OCI-M2 (cell line): ENCODE measurements at regions not wholly inside any gene's neighbourhood (a gene's known extent, or its start where the extent isn't known, plus 50 kb on each side); places are given as distances from the start of the nearest gene placed in this dataset.

Source experiments
- DNase-seq: peaks from one replicate; lab custom pipeline; 2025; ENCODE audit not compliant: unreplicated experiment; lab: John Stamatoyannopoulos, UW

DNA sequence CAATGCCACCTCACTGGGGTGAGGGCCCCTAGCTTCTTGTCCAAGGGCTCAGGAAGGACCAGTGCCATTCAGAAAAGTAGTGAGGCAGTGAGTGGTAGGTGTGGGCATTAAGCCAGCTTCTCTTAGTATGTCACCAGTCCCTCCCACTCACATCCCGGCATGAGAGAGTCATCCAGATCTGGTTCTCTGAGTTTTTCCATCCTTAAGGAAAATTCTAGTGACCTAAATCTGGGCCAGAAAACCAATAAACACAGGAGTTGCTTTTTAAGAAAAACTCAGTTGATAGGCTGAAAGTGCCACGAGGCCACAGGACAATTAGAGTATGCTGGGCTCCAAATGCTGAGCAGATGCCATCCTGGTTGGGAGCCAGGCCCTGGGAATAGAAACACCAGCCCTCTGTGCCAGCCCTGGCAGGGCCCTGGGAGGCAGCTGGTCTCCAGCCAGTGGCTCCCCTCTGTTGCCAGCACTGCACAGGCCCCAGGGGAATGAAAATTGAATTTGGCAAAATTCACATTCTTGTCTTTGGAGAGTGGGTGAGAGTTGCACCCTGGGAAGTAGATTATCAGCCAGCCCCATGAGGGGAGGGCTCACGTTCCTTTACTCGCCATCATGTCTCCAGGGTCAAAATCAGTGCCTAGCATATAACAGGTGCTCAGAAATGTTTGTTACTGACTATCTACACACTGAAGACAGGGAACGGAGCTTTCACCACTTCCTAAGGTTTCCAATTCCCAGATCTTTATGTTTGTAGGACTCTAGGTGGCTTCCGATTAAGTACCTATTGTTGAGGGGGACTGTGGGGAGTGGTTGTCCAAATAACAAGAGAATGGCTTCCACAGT is 52.8 kb downstream of the FAM43A start:
- DNase-seq: no peak

DNA sequence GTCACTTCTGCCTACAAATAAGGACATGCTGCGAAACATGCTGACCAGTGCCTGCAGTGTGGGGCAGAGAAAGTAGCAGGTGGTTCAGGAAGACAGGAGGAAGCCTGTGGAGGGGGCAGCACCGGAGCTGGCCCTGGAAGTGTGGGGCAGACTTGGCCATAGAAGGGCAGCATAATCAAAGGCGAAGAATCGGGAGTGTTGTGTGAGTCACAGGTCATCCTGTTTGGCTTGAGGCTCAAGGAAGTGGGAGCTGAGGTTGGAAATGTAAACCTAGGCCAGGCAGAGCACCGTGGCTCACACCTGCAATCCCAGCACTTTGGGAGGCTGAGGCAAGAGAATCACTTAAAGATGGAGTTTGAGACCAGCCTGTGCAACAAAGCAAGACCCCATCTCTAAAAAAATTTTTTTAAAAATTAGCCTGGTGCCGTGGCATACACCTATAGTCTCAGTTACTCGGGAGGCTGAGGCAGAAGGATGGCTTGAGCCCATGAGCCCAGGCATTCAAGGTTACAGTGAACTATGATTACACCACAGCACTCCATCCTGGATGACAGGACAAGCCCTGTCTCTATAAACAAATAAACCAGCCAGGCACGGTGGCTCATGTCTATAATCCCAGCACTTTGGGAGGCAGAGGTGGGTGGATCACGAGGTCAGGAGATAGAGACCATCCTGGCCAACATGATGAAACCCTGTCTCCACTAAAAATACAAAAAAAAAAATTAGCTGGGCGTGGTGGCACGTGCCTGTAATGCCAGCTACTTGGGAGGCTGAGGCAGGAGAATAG is 54.0 kb downstream of the FAM43A start:
- DNase-seq: no peak

DNA sequence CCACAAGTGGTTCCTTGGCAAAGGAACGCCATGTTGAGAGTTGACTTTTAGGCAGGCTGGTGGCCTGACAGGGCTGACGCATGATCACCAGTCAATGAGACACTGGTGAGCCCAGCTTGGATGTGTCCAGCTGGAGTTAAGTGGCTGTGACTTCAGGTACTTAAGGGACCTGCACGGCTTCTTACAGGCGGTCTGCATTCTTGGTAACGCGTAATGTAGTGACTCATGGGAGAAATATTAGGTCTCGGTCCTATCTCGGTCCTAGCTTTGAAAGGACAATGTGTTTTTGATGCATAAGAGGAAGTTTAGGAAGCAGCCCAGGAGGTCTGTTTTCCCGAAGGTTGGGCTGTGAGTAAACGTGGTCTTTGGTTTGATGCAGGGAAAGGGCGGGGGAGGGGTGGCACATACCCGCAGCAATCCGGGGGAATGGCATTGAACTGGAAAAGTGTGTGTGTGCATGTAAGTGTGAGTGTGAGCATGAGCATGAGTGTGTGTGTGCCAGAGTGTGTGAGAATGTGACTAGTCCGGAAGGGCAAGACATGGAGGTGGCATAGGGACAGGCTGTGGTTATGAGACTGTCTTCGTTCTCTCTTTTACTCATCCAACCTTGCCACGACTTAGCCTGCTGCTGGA is 55.3 kb downstream of the FAM43A start:
- DNase-seq: no peak

DNA sequence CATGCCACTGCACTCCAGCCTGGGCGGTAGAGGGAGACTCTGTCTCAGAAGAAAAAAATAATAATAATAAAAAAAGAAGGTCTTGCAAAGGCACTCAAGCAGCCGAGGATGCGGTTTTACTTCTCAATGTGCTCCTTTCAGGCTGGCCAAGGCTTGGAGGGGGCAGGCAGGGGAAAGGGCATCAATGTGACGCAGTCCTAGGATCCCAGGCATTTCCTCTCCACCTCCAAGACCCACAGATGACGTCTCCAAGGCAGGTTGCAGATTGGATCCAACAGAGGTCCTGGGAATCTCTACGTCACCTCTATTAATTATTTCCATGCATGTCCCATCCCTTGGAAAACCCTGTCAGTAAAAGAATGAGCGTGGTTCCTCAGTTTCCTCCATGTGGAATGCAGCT is 56.2 kb downstream of the FAM43A start:
- no peak for DNase-seq

DNA sequence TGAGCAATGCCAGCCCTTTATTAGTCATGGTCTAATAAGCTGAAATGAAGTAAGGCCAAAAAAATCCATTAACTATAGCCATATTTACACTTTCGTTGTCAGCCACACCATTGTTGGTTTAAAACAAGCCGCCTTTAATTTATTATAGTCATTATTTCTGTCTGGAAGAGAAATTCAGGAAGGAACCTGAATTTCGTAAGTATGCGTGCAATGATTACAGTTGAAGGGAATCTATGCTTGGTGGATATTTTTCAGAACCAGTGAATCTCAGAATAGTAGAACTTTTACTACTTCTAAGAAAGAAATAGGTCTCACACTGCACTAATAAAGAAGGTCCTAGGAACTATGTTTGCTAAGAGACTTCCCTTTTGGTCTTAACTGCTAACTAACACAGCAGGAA is 59.1 kb downstream of the FAM43A start:
- no peak for DNase-seq

DNA sequence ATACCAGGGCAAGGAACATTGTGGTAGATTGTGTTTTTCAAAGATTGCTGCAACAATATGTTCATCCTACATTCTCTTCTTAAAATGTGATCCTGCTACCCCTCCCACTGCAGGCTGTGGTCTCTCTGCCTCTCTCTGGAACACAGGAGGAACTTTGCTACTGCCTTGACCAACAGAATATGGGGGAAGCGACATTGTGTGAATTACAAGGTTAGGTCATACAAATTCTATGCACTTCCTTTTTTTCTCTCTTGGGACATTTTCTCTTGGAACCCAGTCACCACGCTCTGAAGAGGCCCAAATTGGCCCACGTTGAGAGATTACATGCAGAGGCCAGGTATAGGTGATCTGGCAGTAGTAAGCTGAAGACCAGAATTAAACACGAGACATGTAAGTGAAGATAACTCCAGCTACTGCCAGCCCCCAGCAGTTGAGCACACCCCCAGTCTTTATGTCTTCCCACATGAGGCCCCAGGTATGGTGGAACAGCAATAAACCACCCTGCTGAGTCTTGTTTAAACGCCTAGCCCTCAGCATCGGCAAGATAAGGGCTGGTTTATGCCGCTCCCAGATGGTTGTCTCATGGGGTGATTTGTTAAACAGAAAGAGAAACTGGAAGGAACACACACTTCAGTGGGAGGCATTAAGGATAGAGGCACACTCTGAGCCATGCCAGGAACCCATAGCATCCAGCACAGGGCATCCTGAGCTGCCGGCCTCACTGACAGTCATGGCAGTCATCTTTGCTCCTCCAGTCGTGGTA is 59.9 kb downstream of the FAM43A start:
- no peak for DNase-seq

DNA sequence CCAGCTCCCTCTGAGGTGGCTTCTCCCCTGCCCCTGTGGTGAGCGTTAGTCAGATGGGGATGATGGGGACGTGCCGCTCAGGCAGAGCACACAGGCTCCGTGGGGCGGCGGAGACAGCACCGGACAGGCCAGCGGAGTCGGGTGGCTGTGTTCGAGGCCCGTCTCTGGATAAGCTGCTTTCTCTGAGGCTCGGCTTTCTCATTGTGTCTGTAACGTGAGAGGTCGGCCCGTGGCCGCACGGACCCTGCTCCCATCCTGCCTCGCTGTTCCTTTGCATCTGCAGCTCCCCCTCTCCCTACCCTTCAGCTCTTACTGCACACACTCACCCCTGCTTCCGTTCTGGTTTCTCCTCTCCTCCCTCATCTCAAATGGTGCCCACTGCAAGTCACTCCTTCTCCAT is 62.5 kb downstream of the FAM43A start:
- no peak for DNase-seq

DNA sequence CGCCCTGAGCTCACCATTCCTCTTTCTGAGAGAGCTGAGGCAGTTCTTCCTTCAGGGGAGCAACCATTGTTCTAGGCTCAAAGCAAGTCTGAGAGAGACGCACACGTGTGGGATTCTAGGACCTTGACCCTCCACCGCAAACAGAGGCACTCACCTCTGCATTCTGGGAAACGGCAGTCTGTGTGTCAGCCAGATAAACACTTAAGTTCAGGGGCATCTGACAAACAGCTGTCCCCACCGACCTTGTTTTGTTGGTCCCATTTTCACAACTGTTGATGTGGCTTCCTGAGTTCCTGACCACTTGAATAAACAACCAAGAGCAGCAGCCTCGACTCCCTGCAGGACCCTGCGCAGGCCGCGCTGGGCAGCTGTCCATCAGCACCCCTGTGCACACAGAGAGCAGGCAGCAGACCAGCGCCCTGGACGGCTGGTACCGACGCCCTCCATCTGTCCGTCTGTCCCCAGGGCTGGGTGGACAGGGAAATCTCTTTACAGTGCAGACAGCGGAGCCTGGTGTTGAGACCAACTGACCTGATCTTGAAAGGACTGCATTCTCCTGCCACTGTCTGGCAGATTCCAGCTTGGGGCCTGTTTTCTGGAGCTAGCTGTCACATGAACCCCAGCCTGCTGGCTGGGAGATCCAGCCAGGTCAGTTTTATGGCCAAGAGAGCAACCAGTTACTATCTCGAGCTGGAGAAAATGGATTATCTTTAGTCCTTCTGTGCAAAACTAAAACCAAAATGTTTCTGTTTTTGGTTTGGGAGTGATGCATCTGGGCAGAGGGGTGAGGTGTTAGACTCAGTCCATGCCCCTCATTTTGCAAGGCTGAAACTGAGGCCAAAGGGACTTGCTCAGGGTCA is 64.2 kb downstream of the FAM43A start:
- no peak for DNase-seq

DNA sequence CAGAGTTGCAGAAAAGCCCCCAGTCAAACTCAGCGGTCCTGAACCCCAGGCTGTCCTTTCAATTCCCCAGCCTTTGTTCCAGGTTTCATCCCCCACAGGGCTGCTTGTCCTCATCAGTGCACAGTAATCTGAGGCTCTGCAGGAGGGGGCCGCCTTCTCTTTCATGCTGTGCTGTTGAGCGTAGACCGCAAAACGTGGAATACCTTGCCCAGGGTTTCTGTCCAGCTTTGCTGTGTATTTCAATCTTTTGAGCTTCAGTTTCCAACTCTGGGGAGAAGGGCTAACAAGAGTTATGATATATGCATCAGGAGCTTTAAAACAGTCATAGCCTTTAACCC is 64.8 kb downstream of the FAM43A start:
- DNase-seq: no peak

DNA sequence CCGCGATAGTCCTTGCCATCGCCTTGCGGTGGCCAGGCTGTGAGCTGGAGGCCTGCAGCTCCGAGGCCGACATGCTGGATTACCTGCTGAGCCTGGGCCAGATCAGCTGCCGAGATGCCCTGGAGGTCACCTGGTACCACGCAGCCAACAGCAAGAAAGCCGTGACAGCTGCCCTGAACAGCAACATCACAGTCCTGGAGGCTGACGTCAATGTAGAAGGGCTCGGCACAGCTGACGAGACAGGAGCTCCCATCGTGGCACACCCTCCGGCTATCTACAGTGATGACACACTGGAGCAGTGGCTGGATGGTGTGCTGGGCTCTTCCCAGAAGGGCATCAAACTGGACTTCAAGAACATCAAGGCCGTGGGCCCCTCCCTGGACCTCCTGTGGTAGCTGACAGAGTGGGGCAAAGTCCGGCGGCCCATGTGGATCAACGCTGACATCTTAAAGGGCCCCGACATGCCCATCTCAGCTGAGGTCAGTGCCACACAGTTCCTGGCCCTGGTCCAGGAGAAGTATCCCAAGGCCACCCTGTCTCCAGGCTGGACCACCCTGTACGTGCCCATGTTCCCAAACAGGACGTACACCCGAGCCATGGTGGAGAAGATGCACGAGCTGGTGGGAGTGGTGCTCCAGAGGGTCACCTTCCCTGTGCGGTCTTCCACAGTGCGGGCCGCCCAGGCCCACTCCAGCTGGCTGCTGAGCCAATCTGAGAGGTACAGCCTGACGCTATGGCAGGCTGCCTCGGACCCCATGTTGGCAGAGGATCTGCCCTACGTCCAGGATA is 70.2 kb downstream of the FAM43A start:
- DNase-seq: no peak

DNA sequence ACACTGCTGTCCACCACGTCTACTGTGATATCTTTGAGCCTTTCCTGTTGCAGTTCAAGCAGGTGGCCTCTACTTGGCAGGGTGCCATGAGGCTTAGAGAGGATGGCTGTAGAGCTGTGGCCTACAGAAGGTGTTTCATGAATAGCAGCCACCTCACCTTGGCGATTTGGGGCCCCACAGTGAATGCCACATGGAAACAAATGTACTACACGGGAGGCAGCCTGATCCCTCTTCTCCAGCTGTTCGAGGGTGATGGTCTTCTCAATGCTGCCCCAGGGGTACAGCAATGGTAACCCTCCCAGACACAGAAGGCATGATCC is 70.7 kb downstream of the FAM43A start:
- no peak for DNase-seq

DNA sequence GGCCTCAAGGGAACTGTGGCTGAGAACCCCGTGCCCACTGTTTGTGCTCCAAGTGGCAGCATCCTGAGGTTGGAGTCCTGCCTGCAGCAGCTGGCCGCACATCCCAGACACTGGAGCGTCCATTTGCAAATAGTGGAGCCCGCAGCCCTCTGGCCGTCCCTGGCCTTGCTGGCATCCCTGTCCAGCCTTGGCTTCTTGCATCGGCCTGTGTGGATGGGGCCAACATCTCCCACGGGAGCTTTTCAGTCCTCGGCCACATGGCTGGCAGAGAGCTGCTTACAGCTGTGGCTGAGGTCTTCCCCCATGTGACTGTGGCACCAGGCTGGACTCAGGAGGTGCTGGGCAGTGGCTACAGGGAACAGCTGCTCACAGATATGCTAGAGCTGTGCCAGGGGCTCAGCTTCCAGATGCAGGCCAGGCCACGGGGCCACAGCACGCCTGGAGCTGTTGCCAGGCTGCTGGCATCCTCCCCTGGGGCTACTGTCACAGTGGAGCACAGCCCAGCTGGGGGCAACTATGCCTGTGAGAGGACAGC is 71.2 kb downstream of the FAM43A start:
- no peak for DNase-seq

DNA sequence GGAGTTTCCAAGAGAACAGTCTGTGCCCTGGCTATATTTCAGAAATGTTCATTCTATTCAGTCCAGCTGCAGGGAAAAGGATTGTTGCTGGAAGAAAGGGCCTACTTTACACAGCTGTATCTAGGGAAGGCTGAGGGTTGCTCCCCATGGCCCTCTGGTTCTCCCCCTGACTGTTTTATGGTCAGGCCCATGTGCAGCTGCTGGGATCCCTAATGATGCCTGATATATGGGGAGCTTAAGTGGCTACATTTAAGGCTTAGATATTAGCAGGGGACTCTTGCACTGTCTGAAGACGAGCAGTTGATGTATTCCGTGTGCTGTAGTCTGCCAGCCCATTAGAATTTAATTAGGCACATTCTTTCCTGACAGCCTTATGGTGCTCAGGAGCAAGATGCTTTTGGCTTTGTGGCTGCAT is 72.0 kb downstream of the FAM43A start:
- DNase-seq: no peak

DNA sequence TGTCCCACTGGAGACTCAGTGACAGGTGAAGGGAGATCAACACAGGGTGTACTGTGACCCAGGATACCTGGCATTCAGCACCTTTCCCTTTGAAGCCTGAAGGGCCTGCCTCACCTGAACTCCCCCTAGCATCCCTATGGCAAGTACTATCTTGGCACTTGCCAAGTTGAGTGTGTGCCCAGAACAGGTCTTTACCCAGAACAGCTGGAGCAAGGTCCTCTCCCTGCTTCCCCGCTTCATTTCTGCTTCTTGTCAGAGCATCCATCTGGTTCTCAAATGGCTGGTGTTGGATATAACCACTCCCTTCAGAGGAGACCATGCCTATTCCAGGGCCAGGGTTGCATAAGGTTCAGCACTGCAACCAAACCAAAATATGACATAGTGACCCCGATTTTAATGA is 73.0 kb downstream of the FAM43A start:
- no peak for DNase-seq

DNA sequence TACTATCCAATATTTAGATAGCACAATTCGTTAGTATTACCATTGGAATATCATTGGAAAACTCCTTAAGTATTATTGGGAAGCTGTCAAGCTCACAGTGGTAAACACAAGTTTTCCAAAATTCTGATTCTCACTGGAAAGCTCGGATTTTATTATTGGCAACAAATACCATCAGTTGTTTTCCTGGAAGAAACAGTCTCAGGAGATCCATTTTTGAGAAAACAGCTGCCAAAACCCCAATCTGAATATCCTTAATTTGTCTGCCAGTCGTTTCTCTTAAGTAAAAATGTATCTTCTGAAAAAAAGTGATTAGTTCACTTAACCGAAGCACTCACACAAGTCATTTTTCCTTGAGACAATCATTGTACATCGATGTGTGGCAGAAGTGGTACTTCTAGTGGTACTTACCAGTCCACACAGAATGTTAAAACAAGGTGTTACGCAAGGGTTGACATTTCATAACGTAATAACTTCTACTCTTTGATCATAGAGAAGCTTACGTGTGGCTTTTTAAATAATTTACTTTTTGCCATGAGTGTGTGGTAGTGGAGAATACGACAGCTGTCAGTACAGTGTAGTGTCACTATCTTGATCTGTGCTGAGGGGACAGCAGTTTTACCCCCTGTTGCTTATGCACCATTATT is 74.9 kb downstream of the FAM43A start:
- DNase-seq: no peak

DNA sequence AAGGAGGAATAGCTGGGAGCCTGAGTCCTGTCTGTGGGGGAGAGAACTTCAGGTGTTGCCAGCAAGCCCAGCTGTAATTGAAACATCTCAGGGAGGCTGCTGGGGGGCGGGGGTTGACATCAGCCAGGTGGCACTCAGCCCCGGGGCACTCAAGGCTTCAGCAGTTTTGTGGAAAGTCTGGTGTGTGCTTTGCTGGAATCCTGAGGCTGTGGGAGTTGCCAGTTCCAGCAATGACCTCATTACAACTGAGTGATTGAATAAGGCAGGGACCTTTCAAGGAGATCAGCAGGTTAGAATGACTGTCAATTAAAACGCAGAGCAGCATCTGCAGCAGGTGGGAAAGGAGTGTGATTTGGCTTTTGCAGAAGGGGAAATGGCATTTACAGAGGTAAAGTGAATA is 75.7 kb downstream of the FAM43A start:
- no peak for DNase-seq

DNA sequence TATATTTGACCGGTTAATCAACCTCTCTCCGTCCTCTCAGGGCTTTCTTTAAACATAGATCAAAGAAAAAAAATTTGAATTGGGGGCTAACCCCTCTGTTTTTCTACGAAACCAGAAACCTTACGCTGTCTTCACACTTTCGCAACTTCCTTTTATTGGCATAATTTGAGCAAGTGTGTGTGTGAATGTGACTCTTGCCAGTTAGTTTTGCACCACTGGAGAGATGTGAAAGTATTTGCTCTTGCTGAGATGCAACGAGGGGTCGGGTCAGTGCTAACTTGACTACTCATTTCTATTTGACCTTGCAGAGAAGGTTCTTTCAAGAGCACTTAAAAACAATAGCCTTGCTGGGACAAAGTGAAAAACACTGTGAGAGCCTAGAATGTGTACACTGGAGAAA is 81.2 kb downstream of the FAM43A start:
- no peak for DNase-seq

DNA sequence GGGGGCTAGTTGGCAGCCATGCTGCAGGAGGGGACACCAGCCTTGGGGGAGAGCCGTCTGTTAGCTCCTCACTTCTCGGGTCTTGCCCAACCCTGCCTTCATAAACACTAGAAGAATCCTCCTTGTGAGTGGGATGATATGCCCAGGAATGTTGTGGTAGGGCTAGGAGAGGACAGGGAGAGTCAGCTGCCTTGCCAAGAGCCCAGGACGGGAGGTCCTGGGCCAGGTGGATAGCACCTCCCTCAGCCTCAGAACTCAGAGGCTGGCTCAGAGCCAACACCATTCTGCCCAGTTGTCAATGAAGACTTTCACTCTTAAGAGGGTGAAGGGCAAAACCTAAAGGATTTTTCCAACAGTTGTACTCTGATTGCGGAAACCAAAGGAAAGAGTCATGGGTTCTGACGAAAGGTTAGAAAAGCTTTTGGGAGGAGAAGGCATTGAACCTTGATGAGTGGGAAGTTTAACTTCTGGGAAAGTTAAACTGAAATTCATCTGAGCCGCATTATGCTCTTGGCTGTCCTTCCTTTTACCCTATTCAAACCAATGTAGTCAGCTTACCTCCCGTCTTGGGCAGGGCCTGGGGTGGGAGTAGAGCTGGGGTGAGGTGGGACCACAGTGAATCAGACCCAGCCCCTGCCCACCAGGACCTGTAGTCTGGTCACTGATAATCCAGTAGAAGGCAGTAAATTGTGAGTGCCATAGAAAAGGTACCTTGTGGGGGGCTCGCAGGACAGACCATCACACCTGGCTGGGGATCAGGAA is 81.9 kb downstream of the FAM43A start:
- no peak for DNase-seq
